Parathyroid adenoma (tissue), 2 donors: ENCODE measurements at regions not wholly inside any gene's neighbourhood (a gene's known extent, or its start where the extent isn't known, plus 50 kb on each side); places are given as distances from the start of the nearest gene placed in this dataset.
"Not testable (repeated sequence)": the region's sequence is repeated elsewhere in the genome, so short reads cannot be mapped to it uniquely, and the experiment has no call there.

Experiments used
- H2AFZ ChIP-seq: fragments of 300-600 bp; sonication (generic); one replicate; pipeline ENCODE4 v1.7.0; 2017; ENCODE audit warnings: antibody characterized with exemption, mild to moderate bottlenecking
- H3K27ac ChIP-seq: fragments of 300-600 bp; sonication (generic); one replicate; pipeline ENCODE4 v1.7.0; 2017
- H3K27me3 ChIP-seq: fragments of 300-600 bp; sonication (generic); one replicate; pipeline ENCODE4 v1.7.0; 2017; ENCODE audit warnings: low read length; ENCODE audit not compliant: control insufficient read depth, insufficient read depth
- H3K36me3 ChIP-seq: fragments of 300-600 bp; sonication (generic); one replicate; pipeline ENCODE4 v1.7.0; 2017; ENCODE audit warnings: low read length; ENCODE audit not compliant: control insufficient read depth, insufficient read depth
- H3K4me1 ChIP-seq: fragments of 300-600 bp; sonication (generic); one replicate; pipeline ENCODE4 v1.7.0; 2017; ENCODE audit warnings: control low read depth
- H3K4me2 ChIP-seq: fragments of 300-600 bp; sonication (generic); one replicate; pipeline ENCODE4 v1.7.0; 2017; ENCODE audit warnings: low read length
- H3K4me3 ChIP-seq: fragments of 300-600 bp; sonication (generic); one replicate; pipeline ENCODE4 v1.7.0; 2017; ENCODE audit warnings: low read depth, low read length
- H3K79me2 ChIP-seq: fragments of 300-600 bp; sonication (generic); one replicate; pipeline ENCODE4 v1.7.0; 2017; ENCODE audit warnings: control low read depth
- H3K9ac ChIP-seq: fragments of 300-600 bp; sonication (generic); one replicate; pipeline ENCODE4 v1.7.0; 2017; ENCODE audit warnings: mild to moderate bottlenecking
- H3K9me3 ChIP-seq: fragments of 300-600 bp; sonication (generic); one replicate; pipeline ENCODE4 v1.7.0; 2017; ENCODE audit warnings: low read length; ENCODE audit not compliant: control insufficient read depth
- TF ChIP-seq, protein P1 (sequence below): fragments of 300-600 bp; sonication (generic); IDR thresholded peaks from one replicate; pipeline ENCODE4 v1.7.0; 2017; ENCODE audit warnings: antibody characterized with exemption, mild to moderate bottlenecking
- donor health status: primary hyperparathyroidism.

DNA sequence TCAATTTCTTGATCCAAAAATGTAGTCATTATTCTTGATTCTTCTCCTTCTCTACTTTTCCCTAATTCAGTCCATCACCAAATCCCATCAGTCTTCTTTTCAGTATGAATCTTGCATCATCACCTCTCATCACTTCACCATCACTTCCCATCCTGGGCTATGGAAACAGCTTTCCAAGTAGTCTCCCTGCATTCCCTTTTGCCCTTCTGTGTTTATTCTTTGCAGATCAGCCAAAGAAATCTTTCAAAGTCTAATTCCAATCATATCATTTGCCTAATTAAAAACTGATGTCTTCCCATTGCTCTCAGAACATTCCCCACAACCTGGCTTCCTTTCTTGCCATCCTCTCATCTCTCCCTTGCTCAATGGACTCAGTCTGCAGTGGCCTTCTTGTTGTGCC lies 201.7 kb upstream of the ADAMTS3 start:
- Histone ChIP-seq H3K4me1 (no peaks in the 10 kb centered on the region), H2AFZ (no peak overlapping the region), H3K4me3 (no peak overlapping the region), H3K36me3 (no peaks in the 10 kb centered on the region), H3K27me3 (no peaks in the 10 kb centered on the region), H3K27ac (no peak overlapping the region), H3K79me2 (no peaks in the 10 kb centered on the region), H3K4me2 (no peak overlapping the region), H3K9me3 (no peaks in the 10 kb centered on the region), H3K9ac (no peak overlapping the region)
- TF ChIP-seq, protein P1, sequence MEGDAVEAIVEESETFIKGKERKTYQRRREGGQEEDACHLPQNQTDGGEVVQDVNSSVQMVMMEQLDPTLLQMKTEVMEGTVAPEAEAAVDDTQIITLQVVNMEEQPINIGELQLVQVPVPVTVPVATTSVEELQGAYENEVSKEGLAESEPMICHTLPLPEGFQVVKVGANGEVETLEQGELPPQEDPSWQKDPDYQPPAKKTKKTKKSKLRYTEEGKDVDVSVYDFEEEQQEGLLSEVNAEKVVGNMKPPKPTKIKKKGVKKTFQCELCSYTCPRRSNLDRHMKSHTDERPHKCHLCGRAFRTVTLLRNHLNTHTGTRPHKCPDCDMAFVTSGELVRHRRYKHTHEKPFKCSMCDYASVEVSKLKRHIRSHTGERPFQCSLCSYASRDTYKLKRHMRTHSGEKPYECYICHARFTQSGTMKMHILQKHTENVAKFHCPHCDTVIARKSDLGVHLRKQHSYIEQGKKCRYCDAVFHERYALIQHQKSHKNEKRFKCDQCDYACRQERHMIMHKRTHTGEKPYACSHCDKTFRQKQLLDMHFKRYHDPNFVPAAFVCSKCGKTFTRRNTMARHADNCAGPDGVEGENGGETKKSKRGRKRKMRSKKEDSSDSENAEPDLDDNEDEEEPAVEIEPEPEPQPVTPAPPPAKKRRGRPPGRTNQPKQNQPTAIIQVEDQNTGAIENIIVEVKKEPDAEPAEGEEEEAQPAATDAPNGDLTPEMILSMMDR, result no peak

- H3K27ac ChIP-seq, result no peak overlapping the region
- no peak overlapping the region for H3K9ac ChIP-seq
- no peaks in the 10 kb centered on the region for H3K79me2 ChIP-seq
- no peaks in the 10 kb centered on the region for H3K4me1 ChIP-seq
- H3K9me3 ChIP-seq, result no peaks in the 10 kb centered on the region
- TF ChIP-seq, protein P1, result no peak
- no peaks in the 10 kb centered on the region for H3K27me3 ChIP-seq
- H3K4me2 ChIP-seq, result no peak overlapping the region
- no peaks in the 10 kb centered on the region for H3K36me3 ChIP-seq
- H3K4me3 ChIP-seq, result no peak overlapping the region
- no peak overlapping the region for H2AFZ ChIP-seq
These were observed 199.3 kb upstream of the ADAMTS3 start for GRCh38 chr4:72768364-72768763.

DNA sequence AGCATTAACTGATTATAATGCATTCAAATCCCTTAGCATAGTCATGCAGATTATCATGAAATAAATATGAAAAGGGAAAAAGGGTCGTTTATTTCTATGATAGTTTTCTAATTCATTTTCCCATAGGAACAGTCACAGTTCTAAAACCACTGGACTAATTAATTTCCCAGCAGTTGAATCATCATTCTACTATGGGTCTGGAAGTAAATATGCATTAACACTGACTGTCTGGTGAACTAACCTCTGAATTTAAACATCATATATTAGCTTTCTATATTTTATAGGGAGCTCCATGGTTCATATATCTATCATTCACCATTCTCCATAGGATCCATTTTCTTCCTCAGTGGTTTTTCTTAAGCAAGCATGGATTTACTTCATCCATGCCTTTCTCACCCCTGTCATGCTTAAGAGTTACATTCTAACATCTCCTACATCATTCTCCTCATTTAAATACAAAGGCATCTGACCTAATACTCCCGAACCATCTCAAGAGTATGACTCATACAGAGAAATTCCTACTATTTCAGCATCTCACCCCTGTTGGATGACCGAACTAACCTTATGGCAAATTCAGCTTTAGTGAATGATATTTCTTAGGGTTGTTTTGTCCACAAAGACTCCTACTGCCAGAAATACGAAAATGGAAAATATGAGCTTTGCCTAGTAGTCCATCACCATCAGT lies 198.7 kb upstream of the ADAMTS3 start:
- no peaks in the 10 kb centered on the region for H3K9me3 ChIP-seq
- H3K36me3 ChIP-seq, result no peaks in the 10 kb centered on the region
- no peak overlapping the region for H3K27ac ChIP-seq
- no peaks in the 10 kb centered on the region for H3K4me1 ChIP-seq
- H3K79me2 ChIP-seq, result no peaks in the 10 kb centered on the region
- no peak overlapping the region for H3K9ac ChIP-seq
- H3K4me2 ChIP-seq, result no peak overlapping the region
- no peak overlapping the region for H3K4me3 ChIP-seq
- no peaks in the 10 kb centered on the region for H3K27me3 ChIP-seq
- H2AFZ ChIP-seq, result no peak overlapping the region
- TF ChIP-seq, protein P1, result no peak

- not testable (repeated sequence) for H3K27ac ChIP-seq, H3K4me2 ChIP-seq, H3K36me3 ChIP-seq, H2AFZ ChIP-seq, H3K79me2 ChIP-seq, H3K9ac ChIP-seq, H3K9me3 ChIP-seq, H3K4me3 ChIP-seq, H3K27me3 ChIP-seq, H3K4me1 ChIP-seq
These were observed 196.8 kb upstream of the ADAMTS3 start for GRCh38 chr4:72765788-72766187.

GRCh38 chr4:72761368-72762038 lies 192.5 kb upstream of the ADAMTS3 start:
- no peak overlapping the region for H3K27ac ChIP-seq
- H3K79me2 ChIP-seq, result no peaks in the 10 kb centered on the region
- H2AFZ ChIP-seq, result no peak overlapping the region
- no peaks in the 10 kb centered on the region for H3K9me3 ChIP-seq
- no peak overlapping the region for H3K4me2 ChIP-seq
- no peaks in the 10 kb centered on the region for H3K4me1 ChIP-seq
- TF ChIP-seq, protein P1, result no peak
- H3K4me3 ChIP-seq, result no peak overlapping the region
- H3K27me3 ChIP-seq, result no peaks in the 10 kb centered on the region
- H3K36me3 ChIP-seq, result no peaks in the 10 kb centered on the region
- no peak overlapping the region for H3K9ac ChIP-seq

- not testable (repeated sequence) for H2AFZ ChIP-seq, H3K79me2 ChIP-seq, H3K27me3 ChIP-seq, H3K9me3 ChIP-seq, H3K4me3 ChIP-seq, H3K4me2 ChIP-seq, H3K27ac ChIP-seq, H3K4me1 ChIP-seq, H3K9ac ChIP-seq, H3K36me3 ChIP-seq
These were observed 184.4 kb upstream of the ADAMTS3 start for GRCh38 chr4:72753414-72753813.
